ENCODE measurements at regions not wholly inside any gene's neighbourhood (a gene's known extent, or its start where the extent isn't known, plus 50 kb on each side); places are given as distances from the start of the nearest gene placed in this dataset.

- no peak for TF ChIP-seq TOX (CRISPR knock-in tag; IDR thresholded peaks at IDR 0.05; ENCODE audit: borderline replicate concordance)
- no peak for TF ChIP-seq BACH2 (CRISPR knock-in tag; IDR thresholded peaks at IDR 0.05; ENCODE audit: borderline replicate concordance)
Measured at GRCh38 chr6:43953256-43953655, 174.0 kb downstream of the MRPL14 start (continued).

- TF ChIP-seq BACH2 (CRISPR knock-in tag; IDR thresholded peaks at IDR 0.05; ENCODE audit: borderline replicate concordance): no peak
- TF ChIP-seq ZFP3 (CRISPR knock-in tag; IDR thresholded peaks at IDR 0.05): no peak
- no peak for TF ChIP-seq PPARA (CRISPR knock-in tag; IDR thresholded peaks at IDR 0.05; ENCODE audit: borderline replicate concordance)
- no peak for TF ChIP-seq CSRNP3 (CRISPR knock-in tag; IDR thresholded peaks at IDR 0.05)
- no peak for TF ChIP-seq SNAI2 (CRISPR knock-in tag; IDR thresholded peaks at IDR 0.05)
- TF ChIP-seq RARB (CRISPR knock-in tag; IDR thresholded peaks at IDR 0.05): no peak
- no peak for TF ChIP-seq ZFP30 (CRISPR knock-in tag; IDR thresholded peaks at IDR 0.05)
- TF ChIP-seq ARNTL (CRISPR knock-in tag; IDR thresholded peaks at IDR 0.05; ENCODE audit: borderline replicate concordance, low read depth): no peak
- no peak for TF ChIP-seq POU6F1 (CRISPR knock-in tag; IDR thresholded peaks at IDR 0.05; ENCODE audit: borderline replicate concordance, low read depth)
- no peak for TF ChIP-seq ZC3H10 (CRISPR knock-in tag; IDR thresholded peaks at IDR 0.05)
- TF ChIP-seq PATZ1 (CRISPR knock-in tag; IDR thresholded peaks at IDR 0.05; ENCODE audit: borderline replicate concordance): no peak
- TF ChIP-seq ZNF70 (CRISPR knock-in tag; IDR thresholded peaks at IDR 0.05): no peak
- no peak for TF ChIP-seq ESRRG (CRISPR knock-in tag; IDR thresholded peaks at IDR 0.05)
- no peak for TF ChIP-seq CSDC2 (CRISPR knock-in tag; IDR thresholded peaks at IDR 0.05)
- no peak for TF ChIP-seq TOX (CRISPR knock-in tag; IDR thresholded peaks at IDR 0.05; ENCODE audit: borderline replicate concordance)
- ATAC-seq: no peak
Measured at GRCh38 chr6:43952746-43953145, 174.5 kb downstream of the MRPL14 start.

- peak; percentile 28 for ATAC-seq
- TF ChIP-seq CSRNP3 (CRISPR knock-in tag; IDR thresholded peaks at IDR 0.05): no peak
- TF ChIP-seq SNAI2 (CRISPR knock-in tag; IDR thresholded peaks at IDR 0.05): no peak
- TF ChIP-seq TCF4 (CRISPR knock-in tag; IDR thresholded peaks at IDR 0.05; ENCODE audit: borderline replicate concordance): no peak
- TF ChIP-seq PPARA (CRISPR knock-in tag; IDR thresholded peaks at IDR 0.05; ENCODE audit: borderline replicate concordance): no peak
- TF ChIP-seq BACH2 (CRISPR knock-in tag; IDR thresholded peaks at IDR 0.05; ENCODE audit: borderline replicate concordance): no peak
- no peak for TF ChIP-seq ZFP3 (CRISPR knock-in tag; IDR thresholded peaks at IDR 0.05)
- no peak for TF ChIP-seq TSHZ2 (CRISPR knock-in tag; IDR thresholded peaks at IDR 0.05)
- no peak for TF ChIP-seq CREB5 (CRISPR knock-in tag; IDR thresholded peaks at IDR 0.05; ENCODE audit: low read depth)
- TF ChIP-seq ARNTL (CRISPR knock-in tag; IDR thresholded peaks at IDR 0.05; ENCODE audit: borderline replicate concordance, low read depth): no peak
- TF ChIP-seq PATZ1 (CRISPR knock-in tag; IDR thresholded peaks at IDR 0.05; ENCODE audit: borderline replicate concordance): no peak
- TF ChIP-seq OSR1 (CRISPR knock-in tag; IDR thresholded peaks at IDR 0.05): no peak
- no peak for TF ChIP-seq CSDC2 (CRISPR knock-in tag; IDR thresholded peaks at IDR 0.05)
- TF ChIP-seq ZNF70 (CRISPR knock-in tag; IDR thresholded peaks at IDR 0.05): no peak
Measured at GRCh38 chr6:43951756-43952675, 175.2 kb downstream of the MRPL14 start.
